Heart right ventricle (tissue), 16 donors: ENCODE measurements at regions not wholly inside any gene's neighbourhood (a gene's known extent, or its start where the extent isn't known, plus 50 kb on each side); places are given as distances from the start of the nearest gene placed in this dataset.

ENCODE experiments used
- ATAC-seq, 8 donors: fragments of 200-7000 bp; cut with Tn5 transposase; one replicate each; pipeline ENCODE4 v1.9.1; 2020; ENCODE audit warnings: mild to moderate bottlenecking in 8 of 8, moderate library complexity in 8 of 8, moderate number of reproducible peaks in 1 of 8
- DNase-seq, 2 donors: peaks; one replicate each; pipeline ENCODE4 v3.0.0-alpha.2; 2020
- H3K27ac ChIP-seq, 10 donors: fragments of 200-600 bp; sonication (generic) in 2 of 10; one replicate each; pipeline versions ENCODE4 v1.5.0 to v1.8.0; 2020 to 2022; ENCODE audit warnings: mild to moderate bottlenecking in 3 of 10
- H3K27me3 ChIP-seq, 7 donors: fragments of 200-600 bp; one replicate each; pipeline ENCODE4 v1.8.0; 2021 to 2022; ENCODE audit warnings: mild to moderate bottlenecking in 2 of 7
- H3K36me3 ChIP-seq, 9 donors: fragments of 200-600 bp; sonication (generic) in 1 of 9; one replicate each; pipeline versions ENCODE4 v1.5.0 to v1.8.0; 2020 to 2022; ENCODE audit warnings: mild to moderate bottlenecking in 2 of 9
- H3K4me1 ChIP-seq, 9 donors: fragments of 200-600 bp; sonication (generic) in 1 of 9; one replicate each; pipeline versions ENCODE4 v1.5.0 to v1.8.0; 2020 to 2022; ENCODE audit warnings: mild to moderate bottlenecking in 4 of 9
- H3K4me3 ChIP-seq, 10 donors: fragments of 200-600 bp; sonication (generic) in 2 of 10; one replicate each; pipeline versions ENCODE4 v1.5.0 to v1.8.0; 2020 to 2022; ENCODE audit warnings: mild to moderate bottlenecking in 7 of 10, moderate library complexity in 2 of 10
- H3K9me3 ChIP-seq, 11 donors: fragments of 200-600 bp in 10 of 11; sonication (generic) in 2 of 11; one replicate each; pipeline versions ENCODE4 v1.5.0 to v1.8.0; 2013 to 2022; ENCODE audit warnings: mild to moderate bottlenecking in 2 of 11, control low read depth in 1 of 11, moderate library complexity in 1 of 11
- WGBS, 2 donors: extraction: QIAGEN DNeasy Blood & Tissue Kit; methylation state at CpG; one replicate each; pipeline ENCODE4 v1.1.7; 2013; ENCODE audit warnings: inconsistent platforms in 1 of 2; 5-methylcytosine and 5-hydroxymethylcytosine counted together
- intact Hi-C, 10 donors: fragments of 100-400 bp; cut with DNase I; formaldehyde crosslinking; loops; one replicate each; pipeline versions ENCODE4 v1.11.1 to v1.14.2; 2022
- TF ChIP-seq, protein P1 (sequence below), 9 donors: fragments of 200-600 bp; sonication (generic) in 2 of 9; IDR thresholded peaks; one replicate each; pipeline versions ENCODE4 v1.5.0 to v1.8.0; 2021 to 2022; ENCODE audit warnings: antibody characterized with exemption in 9 of 9, mild to moderate bottlenecking in 5 of 9, moderate library complexity in 1 of 9
- donor health status: Arrhythmogenic right ventricular cardiomyopathy.
- donor health status: ischemic (EF 13 %, LVEDD 7.1; RV severe dilation, severe dysfunction).
- donor health status: healthy with polysubstance abuse.
- donor health status: DM: no; HTN: yes; CAD: no.
- donor health status: DM: no; HTN: no; CAD: no.
- donor health status: ischemic (EF 25% LVEDD 6.9; RV normal size, moderate dysfunction).
- donor health status: ischemic (EF 25% LVEDD 5.7; RV mildly dilated, moderate dysfunction).
- donor health status: healthy.
- donor health status: DM: yes; HTN: yes; CAD: no.
- donor health status: Ischemic cardiomyopathy.
- donor health status: ischemic (EF 35%, LVEDD 5.7; RV mildly dilated, moderate dysfunction).
- donor health status: nonischemic (EF 11% LVEDD 7.7; RV severe dilation, severe dysfunction).
- donor health status: DM: yes; HTN: yes; CAD: no.
- donor health status: PGD.
- donor health status: ischemic (EF 29% LVEDD 5.4; RV normal size, mild dysfunction).
- donor health status: nonischemic (EF 23%, LVEDD 6.1; RV moderate dilation, normal function).

DNA sequence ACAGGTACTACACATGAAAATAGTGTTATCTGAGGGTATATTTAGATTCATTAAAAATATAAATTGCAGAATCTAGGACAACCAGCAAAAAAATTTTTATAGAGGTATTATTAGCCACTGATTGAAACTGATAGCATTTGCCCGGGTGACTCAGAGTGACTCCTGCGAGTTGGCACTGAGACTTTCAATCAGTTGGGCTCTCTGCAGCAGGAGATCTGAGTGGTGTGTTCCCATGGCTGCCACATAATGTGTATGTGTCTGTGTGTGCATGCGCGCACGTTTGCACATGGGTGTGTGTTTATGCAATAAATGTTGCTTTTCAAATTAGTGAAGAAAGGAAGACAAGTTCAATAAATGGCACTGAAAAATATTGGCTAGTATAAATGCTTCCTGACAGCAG lies 100.1 kb upstream of the MRPS30 start:
- TF ChIP-seq, protein P1, sequence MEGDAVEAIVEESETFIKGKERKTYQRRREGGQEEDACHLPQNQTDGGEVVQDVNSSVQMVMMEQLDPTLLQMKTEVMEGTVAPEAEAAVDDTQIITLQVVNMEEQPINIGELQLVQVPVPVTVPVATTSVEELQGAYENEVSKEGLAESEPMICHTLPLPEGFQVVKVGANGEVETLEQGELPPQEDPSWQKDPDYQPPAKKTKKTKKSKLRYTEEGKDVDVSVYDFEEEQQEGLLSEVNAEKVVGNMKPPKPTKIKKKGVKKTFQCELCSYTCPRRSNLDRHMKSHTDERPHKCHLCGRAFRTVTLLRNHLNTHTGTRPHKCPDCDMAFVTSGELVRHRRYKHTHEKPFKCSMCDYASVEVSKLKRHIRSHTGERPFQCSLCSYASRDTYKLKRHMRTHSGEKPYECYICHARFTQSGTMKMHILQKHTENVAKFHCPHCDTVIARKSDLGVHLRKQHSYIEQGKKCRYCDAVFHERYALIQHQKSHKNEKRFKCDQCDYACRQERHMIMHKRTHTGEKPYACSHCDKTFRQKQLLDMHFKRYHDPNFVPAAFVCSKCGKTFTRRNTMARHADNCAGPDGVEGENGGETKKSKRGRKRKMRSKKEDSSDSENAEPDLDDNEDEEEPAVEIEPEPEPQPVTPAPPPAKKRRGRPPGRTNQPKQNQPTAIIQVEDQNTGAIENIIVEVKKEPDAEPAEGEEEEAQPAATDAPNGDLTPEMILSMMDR (IDR thresholded peaks at IDR 0.05): no peak
- no peaks in the 10 kb centered on the region for H3K27me3 ChIP-seq
- no peak overlapping the region for H3K27ac ChIP-seq
- ATAC-seq (no peak), DNase-seq (no peak)
- no peaks in the 10 kb centered on the region for H3K4me1 ChIP-seq
- H3K9me3 ChIP-seq: no peaks in the 10 kb centered on the region
- H3K4me3 ChIP-seq: no peak overlapping the region
- intact Hi-C loops: no loop called here
- H3K36me3 ChIP-seq: no peaks in the 10 kb centered on the region
- WGBS, 2 donors: 89 to 94% methylated on average over 5 of the region's 5 CpGs

DNA sequence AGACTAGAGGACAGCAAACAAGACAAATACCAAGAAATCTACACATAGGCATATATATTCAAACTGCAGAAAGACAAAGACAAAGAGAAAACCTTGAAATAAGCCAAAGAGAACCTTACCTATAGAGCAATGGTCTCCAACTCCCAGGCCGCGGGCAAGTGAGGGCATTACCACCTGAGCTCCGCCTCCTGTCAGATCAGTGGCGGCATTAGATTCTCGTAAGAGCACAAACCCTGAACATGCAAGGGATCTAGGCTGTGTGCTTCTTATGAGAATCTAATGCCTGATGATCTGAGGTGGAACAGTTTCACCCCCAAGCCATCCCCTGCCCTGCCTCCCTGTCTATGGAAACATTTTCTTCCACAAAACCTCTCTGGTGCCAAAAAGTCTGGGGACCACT lies 101.0 kb upstream of the MRPS30 start:
- no peak for ATAC-seq
- no peak overlapping the region for H3K4me3 ChIP-seq
- TF ChIP-seq, protein P1 (IDR thresholded peaks at IDR 0.05): no peak
- no peaks in the 10 kb centered on the region for H3K4me1 ChIP-seq
- H3K27ac ChIP-seq: no peak overlapping the region
- intact Hi-C loops: no loop called here
- WGBS, 2 donors: 92 to 97% methylated on average over 5 of the region's 5 CpGs
- no peak for DNase-seq
- no peaks in the 10 kb centered on the region for H3K27me3 ChIP-seq
- H3K36me3 ChIP-seq: no peaks in the 10 kb centered on the region
- no peaks in the 10 kb centered on the region for H3K9me3 ChIP-seq

DNA sequence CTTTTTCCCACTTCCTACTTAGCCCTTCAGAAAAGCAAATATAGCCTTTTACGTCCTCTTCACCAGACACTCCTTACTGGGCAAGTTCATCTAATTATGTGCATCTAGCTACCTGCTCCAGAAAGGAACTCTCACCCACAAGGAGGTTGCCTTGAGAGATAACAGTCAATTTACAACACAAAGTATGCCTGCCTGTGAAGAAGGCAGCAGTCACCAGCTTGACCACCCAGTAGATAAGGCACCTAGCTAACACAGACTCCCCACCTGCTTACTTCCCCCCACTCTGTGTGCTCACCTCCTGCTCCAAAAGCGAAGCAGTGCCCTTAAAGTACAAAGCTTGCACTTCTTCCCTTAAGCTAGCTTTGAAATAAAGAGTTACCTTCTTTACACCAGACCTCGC lies 111.7 kb upstream of the MRPS30 start:
- 62% methylated on average over 3 of the region's 3 CpGs for WGBS, 2 donors
- TF ChIP-seq, protein P1 (IDR thresholded peaks at IDR 0.05): no peak
- Histone ChIP-seq H3K4me3 (no peak overlapping the region), H3K4me1 (no peaks in the 10 kb centered on the region), H3K9me3 (peaks cover 0 to 8% (median 0%) of the 10 kb centered on the region in 11 donors), H3K27ac (no peak overlapping the region), H3K27me3 (no peaks in the 10 kb centered on the region), H3K36me3 (no peaks in the 10 kb centered on the region)
- DNase-seq: no peak
- intact Hi-C loops: no loop called here
- ATAC-seq: no peak

DNA sequence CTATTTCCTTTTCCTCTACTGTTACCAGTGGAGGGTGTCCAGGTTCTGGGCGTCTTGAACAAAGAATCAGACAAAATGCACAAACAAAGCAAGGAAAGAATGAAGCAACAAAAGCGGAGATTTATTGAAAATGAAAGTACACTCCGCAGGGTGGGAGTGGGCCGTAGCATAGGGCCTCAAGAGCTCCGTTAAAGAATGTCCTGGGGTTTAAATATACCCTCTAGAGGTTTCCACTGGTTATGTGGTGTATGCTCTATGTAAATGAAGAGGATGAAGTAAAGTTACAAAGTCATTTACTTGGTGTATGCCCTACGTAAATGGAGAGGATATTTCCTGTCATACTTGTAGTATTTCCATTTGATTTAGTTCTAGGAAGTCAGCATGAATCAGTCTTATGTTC lies 113.5 kb upstream of the MRPS30 start:
- intact Hi-C loops: no loop called here
- no peaks in the 10 kb centered on the region for H3K4me1 ChIP-seq
- H3K27me3 ChIP-seq: no peaks in the 10 kb centered on the region
- ATAC-seq (no peak), DNase-seq (no peak)
- H3K27ac ChIP-seq: no peak overlapping the region
- no peak overlapping the region for H3K4me3 ChIP-seq
- WGBS, 2 donors: 81 to 90% methylated on average over 6 of the region's 6 CpGs
- peaks cover 0 to 8% (median 0%) of the 10 kb centered on the region in 11 donors for H3K9me3 ChIP-seq
- H3K36me3 ChIP-seq: no peaks in the 10 kb centered on the region
- TF ChIP-seq, protein P1 (IDR thresholded peaks at IDR 0.05): no peak

DNA sequence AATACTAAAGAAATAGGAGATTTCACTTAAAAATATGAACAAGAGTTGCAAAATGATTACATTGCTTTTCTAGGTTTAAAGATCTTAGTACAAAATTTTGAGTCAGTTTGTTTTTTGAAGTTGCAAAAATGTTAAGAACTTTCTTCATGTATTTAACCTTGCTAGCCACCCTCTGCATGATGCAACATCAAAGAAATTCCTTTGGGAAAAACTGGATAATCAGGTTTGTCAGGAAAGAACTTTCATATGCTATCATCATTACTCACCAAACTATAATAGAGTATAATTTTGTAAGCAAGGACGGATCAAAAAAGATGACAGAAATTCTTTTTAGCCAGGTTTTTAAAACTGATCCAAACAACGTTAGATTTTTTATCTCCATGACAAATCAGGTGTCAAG lies 116.9 kb upstream of the MRPS30 start:
- Histone ChIP-seq H3K9me3 (peaks cover 0 to 8% (median 0%) of the 10 kb centered on the region in 11 donors), H3K27me3 (no peaks in the 10 kb centered on the region), H3K4me1 (no peaks in the 10 kb centered on the region), H3K36me3 (no peaks in the 10 kb centered on the region), H3K4me3 (no peak overlapping the region), H3K27ac (no peak overlapping the region)
- no peak for DNase-seq
- intact Hi-C loops: no loop called here
- TF ChIP-seq, protein P1 (IDR thresholded peaks at IDR 0.05): no peak
- ATAC-seq: no peak
- WGBS, 2 donors: 61 to 73% methylated on average over 2 of the region's 2 CpGs
